Endothelial cell of umbilical vein (primary cell): ENCODE measurements at regions not wholly inside any gene's neighbourhood (a gene's known extent, or its start where the extent isn't known, plus 50 kb on each side); places are given as distances from the start of the nearest gene placed in this dataset.

ENCODE experiments used
- MYC ChIP-seq: IDR thresholded peaks from one replicate; pipeline ENCODE4 v1.6.1; 2011; ENCODE audit warnings: mild to moderate bottlenecking, low read depth, low read length
- POLR2A ChIP-seq: IDR thresholded peaks from 2 replicates; pipeline ENCODE4 v1.6.1; 2012; ENCODE audit warnings: low read depth, mild to moderate bottlenecking, control low read depth, low read length
- POLR2AphosphoS5 ChIP-seq: IDR thresholded peaks from 2 replicates; pipeline ENCODE4 v1.6.1; 2012; ENCODE audit warnings: low read depth, mild to moderate bottlenecking, control low read depth, low read length, moderate library complexity; ENCODE audit not compliant: insufficient read depth
- TF ChIP-seq, protein P1 (sequence below), 2 donors: IDR thresholded peaks; 1 replicate in 1 of 2; 2 replicates in 1 of 2; pipeline ENCODE4 v1.5.1; 2011; ENCODE audit warnings: low read length in 2 of 2, mild to moderate bottlenecking in 2 of 2, moderate library complexity in 2 of 2, control low read depth in 1 of 2, inconsistent platforms in 1 of 2, low read depth in 1 of 2; ENCODE audit not compliant: insufficient read depth in 1 of 2; ENCODE audit errors: extremely low read depth in 1 of 2

DNA sequence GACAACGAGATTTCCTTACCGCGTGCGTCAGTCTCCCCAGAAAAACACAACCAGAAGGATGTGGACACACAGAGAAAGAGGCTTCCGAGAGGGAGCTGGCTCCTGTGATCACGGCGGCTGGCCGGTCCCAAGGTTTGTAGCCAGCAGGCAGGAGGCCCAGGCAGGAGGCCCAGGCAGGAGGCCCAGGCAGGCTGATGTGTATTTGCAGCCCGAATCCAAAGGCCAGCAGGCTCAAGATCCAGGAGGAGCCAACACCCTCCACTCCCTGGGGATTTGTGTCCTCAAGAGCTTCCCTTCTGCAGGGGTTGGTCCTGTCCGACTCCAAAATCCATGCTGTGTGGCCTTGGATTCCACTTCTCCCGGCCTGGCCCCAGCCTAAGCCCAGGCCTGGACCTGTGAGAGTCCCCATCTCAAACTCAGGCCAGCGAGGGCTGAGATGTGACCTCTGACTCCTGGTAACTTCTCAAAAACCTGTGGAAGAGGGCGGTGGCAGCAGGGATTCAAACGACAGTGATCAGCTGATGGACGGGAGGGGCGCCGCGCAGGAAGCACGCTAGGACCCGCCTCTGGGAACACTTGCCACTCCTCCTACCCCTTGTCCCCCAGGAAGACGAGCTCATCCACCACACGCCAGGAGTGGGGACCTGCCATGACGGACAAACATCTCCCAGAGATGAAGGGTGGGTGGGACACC is 75.0 kb upstream of the PPP1R26 start:
- TF ChIP-seq, protein P1, sequence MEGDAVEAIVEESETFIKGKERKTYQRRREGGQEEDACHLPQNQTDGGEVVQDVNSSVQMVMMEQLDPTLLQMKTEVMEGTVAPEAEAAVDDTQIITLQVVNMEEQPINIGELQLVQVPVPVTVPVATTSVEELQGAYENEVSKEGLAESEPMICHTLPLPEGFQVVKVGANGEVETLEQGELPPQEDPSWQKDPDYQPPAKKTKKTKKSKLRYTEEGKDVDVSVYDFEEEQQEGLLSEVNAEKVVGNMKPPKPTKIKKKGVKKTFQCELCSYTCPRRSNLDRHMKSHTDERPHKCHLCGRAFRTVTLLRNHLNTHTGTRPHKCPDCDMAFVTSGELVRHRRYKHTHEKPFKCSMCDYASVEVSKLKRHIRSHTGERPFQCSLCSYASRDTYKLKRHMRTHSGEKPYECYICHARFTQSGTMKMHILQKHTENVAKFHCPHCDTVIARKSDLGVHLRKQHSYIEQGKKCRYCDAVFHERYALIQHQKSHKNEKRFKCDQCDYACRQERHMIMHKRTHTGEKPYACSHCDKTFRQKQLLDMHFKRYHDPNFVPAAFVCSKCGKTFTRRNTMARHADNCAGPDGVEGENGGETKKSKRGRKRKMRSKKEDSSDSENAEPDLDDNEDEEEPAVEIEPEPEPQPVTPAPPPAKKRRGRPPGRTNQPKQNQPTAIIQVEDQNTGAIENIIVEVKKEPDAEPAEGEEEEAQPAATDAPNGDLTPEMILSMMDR (IDR thresholded peaks at IDR 0.05; ENCODE audit: extremely low read depth in 1 of 2, insufficient read depth in 1 of 2, low read depth in 1 of 2, low read length in 2 of 2), result no peak
- TF ChIP-seq POLR2A (no peak), POLR2AphosphoS5 (no peak), MYC (no peak)
